HEK293T (cell line): ENCODE measurements at regions not wholly inside any gene's neighbourhood (a gene's known extent, or its start where the extent isn't known, plus 50 kb on each side); places are given as distances from the start of the nearest gene placed in this dataset.

Experiments
- CTCF ChIA-PET: fragments of 350-600 bp; formaldehyde crosslinking; extraction: SDS; loops from one replicate; lab custom pipeline; 2021; ENCODE audit warnings: antibody characterized with exemption, inconsistent platforms; lab: Yijun Ruan, JAX
- POLR2A ChIA-PET: fragments of 350-600 bp; formaldehyde crosslinking; extraction: SDS; loops from one replicate; lab custom pipeline; 2020; ENCODE audit warnings: antibody characterized with exemption, inconsistent platforms; lab: Yijun Ruan, JAX
- DNase-seq: peaks from one replicate; pipeline ENCODE4 v3.0.0; 2012; ENCODE audit warnings: mixed read lengths; ENCODE audit errors: extremely low spot score
- ARNT ChIP-seq: fragments of 450-650 bp; IDR thresholded peaks from 2 replicates; pipeline ENCODE4 v1.6.1; 2017; ENCODE audit warnings: mild to moderate bottlenecking
- BHLHE40 ChIP-seq: fragments of 450-650 bp; IDR thresholded peaks from 2 replicates; pipeline ENCODE4 v1.6.1; 2016; ENCODE audit warnings: mild to moderate bottlenecking, moderate library complexity, borderline replicate concordance
- CTBP1 ChIP-seq: fragments of 450-650 bp; IDR thresholded peaks from 2 replicates; pipeline ENCODE4 v1.6.1; 2016; ENCODE audit warnings: borderline replicate concordance
- ELF4 ChIP-seq: fragments of 450-650 bp; IDR thresholded peaks from 2 replicates; pipeline ENCODE4 v1.6.1; 2017; ENCODE audit warnings: antibody characterized with exemption
- FOXA1 ChIP-seq: fragments of 450-650 bp; IDR thresholded peaks from 2 replicates; pipeline ENCODE4 v1.6.1; 2016; ENCODE audit warnings: mild to moderate bottlenecking
- FOXK2 ChIP-seq: fragments of 450-650 bp; IDR thresholded peaks from 2 replicates; pipeline ENCODE4 v1.6.1; 2016; ENCODE audit warnings: mild to moderate bottlenecking
- FOXM1 ChIP-seq: fragments of 450-650 bp; IDR thresholded peaks from 2 replicates; pipeline ENCODE4 v1.6.1; 2017; ENCODE audit warnings: mild to moderate bottlenecking, borderline replicate concordance
- HDGF ChIP-seq: fragments of 450-650 bp; IDR thresholded peaks from 2 replicates; pipeline ENCODE4 v1.6.1; 2017; ENCODE audit warnings: antibody characterized with exemption, borderline replicate concordance
- L3MBTL2 ChIP-seq: fragments of 450-650 bp; conservative IDR thresholded peaks from 2 replicates; pipeline ENCODE4 v1.6.1; 2016; ENCODE audit warnings: mild to moderate bottlenecking
- LEF1 ChIP-seq: fragments of 450-650 bp; IDR thresholded peaks from 2 replicates; pipeline ENCODE4 v1.6.1; 2017; ENCODE audit warnings: mild to moderate bottlenecking, borderline replicate concordance
- NFRKB ChIP-seq: fragments of 450-650 bp; IDR thresholded peaks from 2 replicates; pipeline ENCODE4 v1.6.1; 2016; ENCODE audit warnings: mild to moderate bottlenecking, moderate library complexity
- SP1 ChIP-seq: fragments of 450-650 bp; IDR thresholded peaks from 2 replicates; pipeline ENCODE4 v1.6.1; 2017
- SUZ12 ChIP-seq: fragments of 450-650 bp; IDR thresholded peaks from 2 replicates; pipeline ENCODE4 v1.6.1; 2016; ENCODE audit warnings: mild to moderate bottlenecking
- TARDBP ChIP-seq: fragments of 450-650 bp; IDR thresholded peaks from 2 replicates; pipeline ENCODE4 v1.6.1; 2016
- ZNF384 ChIP-seq: fragments of 450-650 bp; IDR thresholded peaks from 2 replicates; pipeline ENCODE4 v1.6.1; 2016
- TF ChIP-seq, protein P1 (sequence below): fragments of 450-650 bp; IDR thresholded peaks from 2 replicates; pipeline ENCODE4 v1.6.1; 2016

DNA sequence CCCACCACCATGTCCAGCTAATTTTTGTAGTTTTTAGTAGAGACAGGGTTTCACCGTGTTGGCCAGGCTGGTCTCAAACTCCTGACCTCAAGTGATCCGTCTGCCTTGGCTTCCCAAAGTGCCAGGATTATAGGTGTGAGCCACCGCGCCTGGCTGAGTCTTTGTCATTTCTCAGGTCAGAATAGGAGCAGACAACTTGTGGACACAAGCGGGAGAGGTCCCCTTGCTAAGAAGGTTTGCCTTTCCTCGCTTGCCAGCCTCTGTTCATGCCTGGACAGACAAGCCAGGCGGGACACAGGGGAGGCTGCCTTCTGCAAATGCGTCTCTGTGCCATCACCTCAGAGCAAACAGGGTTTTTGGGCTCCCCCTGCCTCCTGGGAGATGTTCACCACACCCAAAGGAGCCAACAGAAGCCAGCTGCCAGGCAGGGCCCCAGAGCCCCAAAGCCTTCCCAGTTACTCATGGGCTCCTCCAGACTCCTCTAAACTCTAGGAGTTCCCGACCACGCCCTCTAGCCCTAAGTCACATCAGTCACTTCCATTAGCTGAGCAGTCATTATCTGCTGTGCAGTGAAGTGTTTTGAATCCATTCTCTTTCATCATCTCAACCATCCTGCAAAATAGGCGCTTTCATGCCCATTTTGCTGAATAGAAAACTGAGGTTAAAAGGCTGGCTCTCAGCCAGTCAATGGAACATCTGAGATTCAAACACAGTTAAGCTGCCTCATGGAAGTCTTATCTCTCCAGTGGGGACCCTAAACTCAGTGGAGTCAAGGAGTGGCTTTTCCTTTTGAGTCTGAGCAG lies 245.0 kb downstream of the UACA start:
- CTCF ChIA-PET = no interaction called here
- TF ChIP-seq ELF4 (no peak), L3MBTL2 (no peak), BHLHE40 (no peak), SP1 (no peak), FOXK2 (no peak), NFRKB (no peak), ARNT (no peak), FOXA1 (no peak), LEF1 (no peak), SUZ12 (no peak), ZNF384 (no peak)
- TF ChIP-seq, protein P1, sequence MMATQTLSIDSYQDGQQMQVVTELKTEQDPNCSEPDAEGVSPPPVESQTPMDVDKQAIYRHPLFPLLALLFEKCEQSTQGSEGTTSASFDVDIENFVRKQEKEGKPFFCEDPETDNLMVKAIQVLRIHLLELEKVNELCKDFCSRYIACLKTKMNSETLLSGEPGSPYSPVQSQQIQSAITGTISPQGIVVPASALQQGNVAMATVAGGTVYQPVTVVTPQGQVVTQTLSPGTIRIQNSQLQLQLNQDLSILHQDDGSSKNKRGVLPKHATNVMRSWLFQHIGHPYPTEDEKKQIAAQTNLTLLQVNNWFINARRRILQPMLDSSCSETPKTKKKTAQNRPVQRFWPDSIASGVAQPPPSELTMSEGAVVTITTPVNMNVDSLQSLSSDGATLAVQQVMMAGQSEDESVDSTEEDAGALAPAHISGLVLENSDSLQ = no peak
- DNase-seq = no peak
- POLR2A ChIA-PET = no interaction called here

DNA sequence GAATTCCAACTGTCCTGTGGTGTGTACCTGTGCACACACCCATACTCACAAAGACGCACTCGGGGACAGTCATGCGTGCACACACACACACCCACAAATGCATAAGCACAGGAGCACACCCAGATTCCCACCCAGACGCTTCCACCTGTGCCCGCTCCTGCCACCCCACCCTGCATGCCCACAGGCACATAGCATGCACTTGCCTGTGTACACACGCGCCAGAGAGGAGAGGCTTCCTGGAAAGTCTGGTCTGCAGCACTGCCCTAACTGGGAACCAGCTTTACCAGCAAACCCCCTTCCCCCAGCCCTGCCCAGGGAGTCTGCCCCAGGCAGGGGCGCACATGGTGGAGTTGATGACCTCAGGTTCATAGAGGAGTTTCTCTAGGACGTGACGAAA lies 246.2 kb downstream of the UACA start:
- TF ChIP-seq HDGF (no peak), TARDBP (no peak), ZNF384 (no peak), ARNT (no peak), ELF4 (no peak), LEF1 (no peak), BHLHE40 (no peak), CTBP1 (no peak), SP1 (no peak), NFRKB (no peak), FOXK2 (no peak)
- no peak for DNase-seq
- POLR2A ChIA-PET = interaction anchor here (1.2 kb wide), 1 partner anchor 12 kb away, joined by 3 read pairs; no protein-coding TSS in a partner anchor
- CTCF ChIA-PET = no interaction called here

DNA sequence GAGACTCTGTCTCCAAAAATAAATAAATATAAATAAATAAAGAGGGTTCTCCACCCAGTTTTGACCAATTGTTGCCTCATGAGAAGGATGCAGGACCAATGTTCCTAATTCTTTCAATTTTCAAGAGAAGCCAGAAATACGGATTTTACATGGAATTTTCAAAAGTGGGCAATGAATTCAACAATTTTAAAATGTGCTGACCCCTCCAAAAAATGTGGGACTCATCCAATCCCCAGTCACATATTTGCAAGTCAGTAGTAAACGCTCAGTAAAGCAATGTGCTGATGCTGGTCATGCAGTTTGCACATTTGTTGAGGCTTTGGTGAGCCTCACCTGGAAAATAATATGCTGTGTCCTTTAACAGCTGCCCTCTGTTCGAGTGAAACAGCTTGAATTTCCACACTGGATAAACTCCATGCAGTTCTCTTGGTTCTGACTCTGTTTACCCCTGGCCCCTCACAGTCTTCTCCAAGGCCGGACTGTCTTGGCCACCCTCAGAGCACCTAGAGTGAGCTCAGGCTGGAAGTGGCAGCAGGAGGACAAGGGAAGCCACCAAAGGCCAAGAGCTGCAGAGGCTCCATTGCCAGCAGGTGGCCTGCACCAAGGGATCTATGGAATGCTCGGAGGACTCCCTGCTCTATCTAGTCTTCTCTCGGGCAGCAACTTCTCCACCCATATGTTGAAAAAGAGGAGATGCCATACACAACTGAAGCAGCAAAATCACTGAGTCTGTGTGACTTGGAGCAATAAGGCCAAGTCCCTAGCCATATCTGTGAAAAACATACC lies 246.8 kb downstream of the UACA start:
- POLR2A ChIA-PET = interaction anchor here (1.2 kb wide), 1 partner anchor 11 kb away, joined by 3 read pairs; no protein-coding TSS in a partner anchor
- CTCF ChIA-PET = no interaction called here
- TF ChIP-seq ARNT = no peak
- TF ChIP-seq FOXK2 = no peak
- no peak for TF ChIP-seq SUZ12
- TF ChIP-seq TARDBP = no peak
- TF ChIP-seq FOXM1 = no peak
- no peak for TF ChIP-seq CTBP1
- DNase-seq = no peak

- no peak for DNase-seq
- TF ChIP-seq BHLHE40 (no peak), FOXA1 (no peak), NFRKB (no peak), TARDBP (no peak), SUZ12 (no peak), L3MBTL2 (no peak), ZNF384 (no peak), ARNT (no peak), SP1 (no peak), FOXK2 (no peak), ELF4 (no peak), FOXM1 (no peak)
- TF ChIP-seq, protein P1 = no peak
- ChIA-PET CTCF (interaction anchor here (1.1 kb wide), 1 partner anchor 26 kb away, joined by 3 read pairs; no protein-coding TSS in a partner anchor), POLR2A (interaction anchor here (0.7 kb wide), 1 partner anchor 26 kb away, joined by 3 read pairs; no protein-coding TSS in a partner anchor)
These were observed 249.1 kb downstream of the UACA start for GRCh38 chr15:70514251-70514650.

DNA sequence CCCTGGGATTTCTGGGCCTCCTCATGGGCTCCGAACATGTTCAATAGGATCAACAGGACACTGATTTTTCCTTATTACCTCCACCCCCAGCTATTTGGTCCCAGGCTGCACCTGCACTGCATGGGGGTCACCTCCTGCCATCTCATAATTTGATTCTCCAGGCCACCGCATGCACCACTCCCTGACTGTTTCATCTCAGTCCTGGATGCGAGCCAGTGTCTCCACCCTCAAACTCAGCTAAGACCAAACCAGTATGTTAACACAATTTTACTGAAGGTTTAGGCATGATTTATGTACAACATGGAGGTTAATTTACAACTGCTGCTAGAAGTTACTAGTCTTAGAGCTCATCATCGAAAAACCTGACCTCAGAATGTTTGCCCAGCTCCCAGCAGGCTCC lies 249.5 kb downstream of the UACA start:
- DNase-seq = no peak
- TF ChIP-seq, protein P1 = no peak
- TF ChIP-seq L3MBTL2 = no peak
- TF ChIP-seq HDGF = no peak
- no peak for TF ChIP-seq LEF1
- TF ChIP-seq SP1 = no peak
- TF ChIP-seq ARNT = no peak
- TF ChIP-seq FOXA1 = no peak
- no peak for TF ChIP-seq ELF4
- no peak for TF ChIP-seq TARDBP
- CTCF ChIA-PET = interaction anchor here (1.1 kb wide), 1 partner anchor 26 kb away, joined by 3 read pairs; no protein-coding TSS in a partner anchor
- POLR2A ChIA-PET = no interaction called here
